Activated CD4-positive, alpha-beta T cell treated with anti-CD3 and anti-CD28 coated beads, Interleukin-2, Interleukin-6, amounts not matched to agents 100 ng/mL and 50 ng/mL, durations not matched to agents 16 hours and 8 hours (primary cell): ENCODE measurements at regions not wholly inside any gene's neighbourhood (a gene's known extent, or its start where the extent isn't known, plus 50 kb on each side); places are given as distances from the start of the nearest gene placed in this dataset.
"Not testable (repeated sequence)": the region's sequence is repeated elsewhere in the genome, so short reads cannot be mapped to it uniquely, and the experiment has no call there.

Experiments
- DNase-seq: peaks from one replicate; pipeline ENCODE4 v3.0.0-alpha.2; 2020

- not testable (repeated sequence) for DNase-seq
Measured at GRCh38 chr9:2397875-2398274, 223.7 kb upstream of the VLDLR start.

GRCh38 chr9:2401746-2402145 is 219.8 kb upstream of the VLDLR start:
- DNase-seq: not testable (repeated sequence)

GRCh38 chr9:2403701-2404100 is 217.9 kb upstream of the VLDLR start:
- no peak for DNase-seq

- no peak for DNase-seq
Measured at GRCh38 chr9:2406252-2406651, 215.3 kb upstream of the VLDLR start.

- no peak for DNase-seq
Measured at GRCh38 chr9:2407450-2407849, 214.1 kb upstream of the VLDLR start.

GRCh38 chr9:2411459-2412215 is 209.9 kb upstream of the VLDLR start:
- DNase-seq: no peak

- no peak for DNase-seq
Measured at GRCh38 chr9:2413160-2413805, 208.3 kb upstream of the VLDLR start.

- no peak for DNase-seq
Measured at GRCh38 chr9:2414465-2414864, 207.1 kb upstream of the VLDLR start.

- no peak for DNase-seq
Measured at GRCh38 chr9:2415326-2415725, 206.3 kb upstream of the VLDLR start.

- no peak for DNase-seq
Measured at GRCh38 chr9:2417730-2418129, 203.9 kb upstream of the VLDLR start.

- DNase-seq: no peak
Measured at GRCh38 chr9:2418619-2419018, 203.0 kb upstream of the VLDLR start.

- no peak for DNase-seq
Measured at GRCh38 chr9:2419347-2419746, 202.2 kb upstream of the VLDLR start.

GRCh38 chr9:2420543-2420942 is 201.0 kb upstream of the VLDLR start:
- DNase-seq: no peak

GRCh38 chr9:2424619-2425033 is 197.0 kb upstream of the VLDLR start:
- DNase-seq: no peak

GRCh38 chr9:2425676-2426075 is 195.9 kb upstream of the VLDLR start:
- DNase-seq: no peak

- DNase-seq: no peak
Measured at GRCh38 chr9:2427120-2427891, 194.3 kb upstream of the VLDLR start.

- DNase-seq: no peak
Measured at GRCh38 chr9:2439957-2440356, 181.6 kb upstream of the VLDLR start.

- not testable (repeated sequence) for DNase-seq
Measured at GRCh38 chr9:2443933-2444332, 177.7 kb upstream of the VLDLR start.

GRCh38 chr9:2448193-2448738 is 173.3 kb upstream of the VLDLR start:
- DNase-seq: no peak

- DNase-seq: no peak
Measured at GRCh38 chr9:2453106-2453505, 168.5 kb upstream of the VLDLR start.

GRCh38 chr9:2453701-2454100 is 167.9 kb upstream of the VLDLR start:
- no peak for DNase-seq

GRCh38 chr9:2459756-2460155 is 161.8 kb upstream of the VLDLR start:
- DNase-seq: no peak

GRCh38 chr9:2461892-2462291 is 159.7 kb upstream of the VLDLR start:
- no peak for DNase-seq

- no peak for DNase-seq
Measured at GRCh38 chr9:2464624-2465023, 157.0 kb upstream of the VLDLR start.
